AG20443 (cell line): ENCODE measurements at regions not wholly inside any gene's neighbourhood (a gene's known extent, or its start where the extent isn't known, plus 50 kb on each side); places are given as distances from the start of the nearest gene placed in this dataset.

ENCODE experiments used
- DNase-seq: peaks from one replicate; pipeline ENCODE4 v3.0.0; 2012; ENCODE audit warnings: low spot score, mixed read lengths

GRCh38 chr12:94712815-94713515 lies 62.6 kb upstream of the TMCC3 start:
- DNase-seq: no peak

GRCh38 chr12:94710933-94711332 lies 60.6 kb upstream of the TMCC3 start:
- DNase-seq: peak; percentile 44

GRCh38 chr12:94707892-94708291 lies 57.5 kb upstream of the TMCC3 start:
- DNase-seq: no peak

- no peak for DNase-seq
These were observed 56.7 kb upstream of the TMCC3 start for GRCh38 chr12:94707036-94707435.

GRCh38 chr12:94706250-94706661 lies 55.9 kb upstream of the TMCC3 start:
- DNase-seq: no peak

GRCh38 chr12:94705676-94706075 lies 55.3 kb upstream of the TMCC3 start:
- DNase-seq: no peak

GRCh38 chr12:94704452-94705306 lies 54.3 kb upstream of the TMCC3 start:
- DNase-seq: peak; percentile 33

- no peak for DNase-seq
These were observed 52.3 kb upstream of the TMCC3 start for GRCh38 chr12:94702696-94703095.

- DNase-seq: no peak
These were observed 51.4 kb upstream of the TMCC3 start for GRCh38 chr12:94701711-94702110.

- no peak for DNase-seq
These were observed 50.3 kb upstream of the TMCC3 start for GRCh38 chr12:94700662-94701061.
